GM23248 (cell line): ENCODE measurements at regions not wholly inside any gene's neighbourhood (a gene's known extent, or its start where the extent isn't known, plus 50 kb on each side); places are given as distances from the start of the nearest gene placed in this dataset.

Experiments
- EZH2 ChIP-seq: fragments of 200-600 bp; sonication (generic); IDR thresholded peaks from 2 replicates; pipeline ENCODE4 v1.6.1; 2018; ENCODE audit warnings: antibody characterized with exemption, mild to moderate bottlenecking; ENCODE audit not compliant: insufficient read depth, poor library complexity, severe bottlenecking
- EZH2phosphoT487 ChIP-seq: fragments of 200-600 bp; sonication (generic); IDR thresholded peaks from 2 replicates; pipeline ENCODE4 v1.6.1; 2018; ENCODE audit warnings: antibody characterized with exemption, moderate library complexity, mild to moderate bottlenecking, low read depth; ENCODE audit not compliant: insufficient read depth

DNA sequence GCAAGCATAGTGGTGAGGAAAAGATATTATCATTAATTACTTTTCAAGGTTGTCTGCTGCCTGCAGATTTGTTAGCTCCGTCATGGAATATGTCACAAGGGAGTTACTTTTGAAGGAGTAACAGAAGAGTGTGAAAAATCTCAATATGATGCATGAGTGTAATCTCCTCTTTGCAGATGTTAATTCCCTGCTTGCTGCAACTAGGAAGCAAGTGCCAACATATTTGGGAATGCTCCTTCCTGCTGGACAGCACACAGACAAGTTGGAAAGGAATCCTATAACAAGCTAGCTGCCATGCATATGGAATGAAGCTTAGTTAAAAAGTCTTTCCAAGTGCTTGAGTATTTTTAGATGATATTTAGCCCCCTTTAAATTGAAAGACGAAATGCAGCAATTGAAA is 2023.6 kb upstream of the CDH6 start:
- TF ChIP-seq EZH2 = no peak
- no peak for TF ChIP-seq EZH2phosphoT487
